Lower lobe of right lung (tissue), 2 donors: ENCODE measurements at regions not wholly inside any gene's neighbourhood (a gene's known extent, or its start where the extent isn't known, plus 50 kb on each side); places are given as distances from the start of the nearest gene placed in this dataset.
A peak's percentile ranks its signal among the peaks of the same experiment; 100 is the strongest.

Source experiments
- ATAC-seq, 2 donors: fragments of 200-7000 bp; cut with Tn5 transposase; one replicate each; pipeline ENCODE4 v1.9.1; 2020 to 2022; ENCODE audit warnings: mild to moderate bottlenecking in 2 of 2, moderate library complexity in 2 of 2
- DNase-seq: peaks from one replicate; pipeline ENCODE4 v3.0.0-alpha.2; 2020
- H3K27ac ChIP-seq: fragments of 200-600 bp; one replicate; pipeline ENCODE4 v1.8.0; 2022
- H3K27me3 ChIP-seq: fragments of 200-600 bp; one replicate; pipeline ENCODE4 v1.8.0; 2022; ENCODE audit warnings: low read depth
- H3K36me3 ChIP-seq: fragments of 200-600 bp; one replicate; pipeline ENCODE4 v1.8.0; 2022; ENCODE audit warnings: mild to moderate bottlenecking
- H3K4me1 ChIP-seq: fragments of 200-600 bp; one replicate; pipeline ENCODE4 v1.8.0; 2022
- H3K4me3 ChIP-seq: fragments of 200-600 bp; one replicate; pipeline ENCODE4 v1.8.0; 2022; ENCODE audit warnings: mild to moderate bottlenecking
- H3K9me3 ChIP-seq: fragments of 200-600 bp; one replicate; pipeline ENCODE4 v1.8.0; 2022
- intact Hi-C: fragments of 100-400 bp; cut with DNase I; formaldehyde crosslinking; loops from one replicate; pipeline ENCODE4 v1.11.0; 2022
- TF ChIP-seq, protein P1 (sequence below): fragments of 200-600 bp; IDR thresholded peaks from one replicate; pipeline ENCODE4 v1.8.0; 2022; ENCODE audit warnings: antibody characterized with exemption, mild to moderate bottlenecking
- donor health status: DM: no; HTN: yes; CAD: no; lungs with severe emphysema.

DNA sequence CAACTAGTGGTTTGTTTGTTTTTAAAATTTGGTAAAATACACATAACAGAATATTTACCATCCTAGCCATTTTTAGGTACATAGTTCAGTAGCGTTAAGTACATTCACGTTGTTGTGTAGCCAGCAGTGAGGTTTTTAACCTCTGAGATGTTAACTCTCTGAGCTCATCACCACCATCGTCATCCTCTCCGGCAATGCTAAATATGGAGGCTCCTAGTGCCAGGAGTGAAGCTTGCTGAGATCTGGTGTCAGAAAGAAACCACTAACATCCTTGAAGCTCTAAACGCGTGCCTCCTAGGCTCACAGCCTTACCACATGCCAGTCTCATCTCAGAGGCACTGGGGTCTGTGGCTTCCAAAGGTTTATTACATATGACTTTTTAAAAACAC, 330.2 kb upstream of the B3GAT1 start:
- H3K4me3 ChIP-seq, result no peak overlapping the region
- ATAC-seq (peak in 1 of 2 donors; percentile 46), DNase-seq (no peak)
- no peak overlapping the region for H3K27ac ChIP-seq
- intact Hi-C loops, result no loop called here
- TF ChIP-seq, protein P1, sequence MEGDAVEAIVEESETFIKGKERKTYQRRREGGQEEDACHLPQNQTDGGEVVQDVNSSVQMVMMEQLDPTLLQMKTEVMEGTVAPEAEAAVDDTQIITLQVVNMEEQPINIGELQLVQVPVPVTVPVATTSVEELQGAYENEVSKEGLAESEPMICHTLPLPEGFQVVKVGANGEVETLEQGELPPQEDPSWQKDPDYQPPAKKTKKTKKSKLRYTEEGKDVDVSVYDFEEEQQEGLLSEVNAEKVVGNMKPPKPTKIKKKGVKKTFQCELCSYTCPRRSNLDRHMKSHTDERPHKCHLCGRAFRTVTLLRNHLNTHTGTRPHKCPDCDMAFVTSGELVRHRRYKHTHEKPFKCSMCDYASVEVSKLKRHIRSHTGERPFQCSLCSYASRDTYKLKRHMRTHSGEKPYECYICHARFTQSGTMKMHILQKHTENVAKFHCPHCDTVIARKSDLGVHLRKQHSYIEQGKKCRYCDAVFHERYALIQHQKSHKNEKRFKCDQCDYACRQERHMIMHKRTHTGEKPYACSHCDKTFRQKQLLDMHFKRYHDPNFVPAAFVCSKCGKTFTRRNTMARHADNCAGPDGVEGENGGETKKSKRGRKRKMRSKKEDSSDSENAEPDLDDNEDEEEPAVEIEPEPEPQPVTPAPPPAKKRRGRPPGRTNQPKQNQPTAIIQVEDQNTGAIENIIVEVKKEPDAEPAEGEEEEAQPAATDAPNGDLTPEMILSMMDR, result no peak
- H3K4me1 ChIP-seq, result peaks cover 15% of the 10 kb centered on the region
- H3K36me3 ChIP-seq, result no peaks in the 10 kb centered on the region
- no peaks in the 10 kb centered on the region for H3K27me3 ChIP-seq
- no peaks in the 10 kb centered on the region for H3K9me3 ChIP-seq

DNA sequence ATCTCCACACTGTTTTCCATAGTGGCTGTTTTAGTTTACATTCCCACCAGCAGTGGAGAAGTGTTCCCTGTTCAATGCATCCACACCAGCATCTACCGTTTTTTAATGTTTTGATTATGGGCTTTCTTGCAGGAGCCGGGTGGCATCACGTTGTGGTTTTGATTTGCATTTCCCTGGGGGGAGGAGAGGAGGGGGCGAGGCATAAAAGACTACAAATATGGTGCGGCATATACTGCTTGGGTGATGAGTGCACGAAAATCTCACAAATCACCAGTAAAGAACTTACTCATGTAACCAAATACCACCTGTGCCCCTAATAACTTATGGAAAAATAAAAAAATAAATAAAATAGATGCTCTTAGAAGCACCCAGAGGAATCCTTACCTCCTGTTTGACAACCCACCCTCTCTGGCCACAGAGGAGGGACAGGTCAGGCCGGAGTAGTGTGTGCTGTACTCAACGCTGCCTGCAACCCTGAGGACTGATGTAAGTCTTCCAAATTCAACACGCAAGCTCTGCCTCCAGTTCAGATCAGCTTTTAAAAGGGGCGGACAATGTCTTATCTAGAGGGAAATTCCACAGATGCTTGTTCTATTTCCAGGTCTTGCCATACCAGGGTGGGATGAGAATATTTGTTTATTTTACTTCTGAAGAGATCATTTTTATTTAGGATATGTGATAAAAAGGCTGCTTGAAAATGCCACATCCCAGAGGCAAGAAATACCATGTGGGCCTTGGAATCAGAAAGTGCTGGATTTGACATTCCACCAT, 329.6 kb upstream of the B3GAT1 start:
- peaks cover 15% of the 10 kb centered on the region for H3K4me1 ChIP-seq
- ATAC-seq, result peak; percentile 22 to 79
- TF ChIP-seq, protein P1, result no peak
- intact Hi-C loops, result no loop called here
- H3K27ac ChIP-seq, result no peak overlapping the region
- H3K36me3 ChIP-seq, result no peaks in the 10 kb centered on the region
- no peak for DNase-seq
- no peaks in the 10 kb centered on the region for H3K9me3 ChIP-seq
- no peak overlapping the region for H3K4me3 ChIP-seq
- H3K27me3 ChIP-seq, result no peaks in the 10 kb centered on the region

DNA sequence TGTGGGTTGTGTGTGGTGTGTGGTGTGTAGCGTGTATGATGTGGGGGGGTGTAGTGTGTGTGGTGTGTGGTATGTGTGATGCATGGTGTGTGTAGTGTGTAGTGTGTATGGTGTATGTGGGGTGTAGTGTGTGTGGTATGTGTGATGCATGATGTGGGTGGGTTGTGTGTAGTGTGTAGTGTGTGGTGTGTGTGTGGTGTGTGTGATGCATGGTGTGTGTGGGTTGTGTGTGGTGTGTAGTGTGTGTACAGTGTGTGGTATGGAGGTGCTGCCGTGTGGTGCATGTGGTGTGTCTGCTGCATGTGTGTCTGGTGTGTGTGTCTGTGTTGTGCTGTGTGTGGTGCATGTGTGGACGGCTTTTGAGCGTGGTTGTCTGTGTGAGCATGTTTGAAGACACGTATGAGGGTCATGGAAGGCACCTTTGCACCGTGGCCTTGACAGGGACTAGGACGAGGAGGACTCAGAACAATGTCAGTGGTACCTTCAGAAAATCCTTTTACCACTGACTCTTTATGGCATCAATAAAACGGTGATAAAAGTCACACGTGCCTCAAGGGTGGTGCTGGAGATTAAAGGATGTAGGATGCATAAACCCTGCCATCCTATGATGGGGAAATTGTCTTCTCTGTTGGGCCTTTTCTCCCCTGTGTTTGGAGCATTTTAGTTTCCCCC, 328.7 kb upstream of the B3GAT1 start:
- ATAC-seq (no peak), DNase-seq (no peak)
- intact Hi-C loops, result no loop called here
- TF ChIP-seq, protein P1, result no peak
- Histone ChIP-seq H3K4me1 (peaks cover 15% of the 10 kb centered on the region), H3K36me3 (no peaks in the 10 kb centered on the region), H3K27me3 (no peaks in the 10 kb centered on the region), H3K9me3 (no peaks in the 10 kb centered on the region), H3K4me3 (no peak overlapping the region), H3K27ac (no peak overlapping the region)

DNA sequence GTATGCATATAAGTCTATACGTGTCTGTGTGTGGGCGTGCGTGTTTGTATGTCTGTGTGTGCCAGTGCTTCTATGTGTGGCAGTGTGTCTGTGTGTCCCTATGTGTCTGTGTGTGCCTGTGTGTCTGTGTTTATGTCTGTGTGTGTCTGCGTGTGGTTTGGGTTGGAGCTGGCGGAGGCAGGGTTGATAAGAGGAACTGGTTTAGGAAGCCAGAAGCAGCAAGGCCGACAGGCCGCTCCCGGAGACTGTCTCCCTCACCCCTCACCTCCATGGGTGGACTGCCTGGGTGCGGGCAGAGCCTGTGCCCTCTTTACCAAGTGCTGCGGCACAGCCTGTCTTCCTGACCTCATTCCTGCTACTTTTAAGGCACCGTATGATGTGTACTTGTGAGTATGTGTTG, 327.1 kb upstream of the B3GAT1 start:
- DNase-seq (no peak), ATAC-seq (no peak)
- Histone ChIP-seq H3K36me3 (no peaks in the 10 kb centered on the region), H3K27ac (no peak overlapping the region), H3K4me1 (peaks cover 15% of the 10 kb centered on the region), H3K4me3 (no peak overlapping the region), H3K9me3 (no peaks in the 10 kb centered on the region), H3K27me3 (no peaks in the 10 kb centered on the region)
- TF ChIP-seq, protein P1, result no peak
- intact Hi-C loops, result no loop called here

DNA sequence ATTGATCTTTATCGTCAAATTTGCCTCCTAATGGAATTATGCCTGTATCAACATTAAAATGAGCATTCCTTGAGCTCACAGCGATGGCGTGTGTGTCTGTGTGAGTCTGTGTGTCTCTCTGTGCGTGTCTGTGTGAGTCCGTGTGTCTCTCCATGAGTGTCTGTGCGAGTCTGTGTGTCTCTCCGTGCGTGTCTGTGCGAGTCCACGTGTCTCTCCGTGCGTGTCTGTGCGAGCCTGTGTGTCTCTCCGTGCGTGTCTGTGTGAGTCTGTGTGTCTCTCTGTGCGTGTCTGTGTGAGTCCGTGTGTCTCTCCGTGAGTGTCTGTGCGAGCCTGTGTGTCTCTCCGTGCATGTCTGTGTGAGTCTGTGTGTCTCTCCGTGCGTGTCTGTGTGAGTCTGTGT, 326.5 kb upstream of the B3GAT1 start:
- H3K4me1 ChIP-seq, result peaks cover 15% of the 10 kb centered on the region
- TF ChIP-seq, protein P1, result no peak
- H3K36me3 ChIP-seq, result no peaks in the 10 kb centered on the region
- intact Hi-C loops, result no loop called here
- no peak overlapping the region for H3K4me3 ChIP-seq
- DNase-seq, result no peak
- no peak for ATAC-seq
- H3K27me3 ChIP-seq, result no peaks in the 10 kb centered on the region
- no peak overlapping the region for H3K27ac ChIP-seq
- no peaks in the 10 kb centered on the region for H3K9me3 ChIP-seq
